AG04450 (cell line): ENCODE measurements at regions not wholly inside any gene's neighbourhood (a gene's known extent, or its start where the extent isn't known, plus 50 kb on each side); places are given as distances from the start of the nearest gene placed in this dataset.

Experiments used
- CTCF ChIA-PET: fragments of 300-600, 350-600 bp; formaldehyde crosslinking; extraction: SDS; loops from one replicate; lab custom pipeline; 2022; ENCODE audit warnings: antibody characterized with exemption, inconsistent platforms; lab: Charles Lee
- POLR2A ChIA-PET: fragments of 350-600 bp; formaldehyde crosslinking; extraction: SDS; loops from one replicate; lab custom pipeline; 2021; ENCODE audit warnings: antibody characterized with exemption, inconsistent platforms; lab: Yijun Ruan, JAX
- DNase-seq: peaks from one replicate; pipeline ENCODE4 v3.0.0-alpha.2; 2011; ENCODE audit warnings: low read depth, low spot score
- H3K27ac ChIP-seq: one replicate; pipeline ENCODE4 v1.5.1; 2012; ENCODE audit warnings: low read depth, low read length, control low read depth
- H3K27me3 ChIP-seq: one replicate; pipeline ENCODE4 v1.6.0; 2012; ENCODE audit warnings: low read length; ENCODE audit not compliant: control insufficient read depth, insufficient read depth
- H3K4me3 ChIP-seq: 2 replicates; pipeline ENCODE4 v1.5.1; 2011; ENCODE audit warnings: mild to moderate bottlenecking, low read depth, low read length, control low read depth
- H3K9me3 ChIP-seq: 2 replicates; pipeline ENCODE4 v1.5.1; 2012; ENCODE audit warnings: low read length; ENCODE audit not compliant: control insufficient read depth, insufficient read depth
- CTCF ChIP-seq: IDR thresholded peaks from 2 replicates; pipeline ENCODE4 v1.5.1; 2011; ENCODE audit warnings: low read depth, low read length, control low read depth, inconsistent platforms

DNA sequence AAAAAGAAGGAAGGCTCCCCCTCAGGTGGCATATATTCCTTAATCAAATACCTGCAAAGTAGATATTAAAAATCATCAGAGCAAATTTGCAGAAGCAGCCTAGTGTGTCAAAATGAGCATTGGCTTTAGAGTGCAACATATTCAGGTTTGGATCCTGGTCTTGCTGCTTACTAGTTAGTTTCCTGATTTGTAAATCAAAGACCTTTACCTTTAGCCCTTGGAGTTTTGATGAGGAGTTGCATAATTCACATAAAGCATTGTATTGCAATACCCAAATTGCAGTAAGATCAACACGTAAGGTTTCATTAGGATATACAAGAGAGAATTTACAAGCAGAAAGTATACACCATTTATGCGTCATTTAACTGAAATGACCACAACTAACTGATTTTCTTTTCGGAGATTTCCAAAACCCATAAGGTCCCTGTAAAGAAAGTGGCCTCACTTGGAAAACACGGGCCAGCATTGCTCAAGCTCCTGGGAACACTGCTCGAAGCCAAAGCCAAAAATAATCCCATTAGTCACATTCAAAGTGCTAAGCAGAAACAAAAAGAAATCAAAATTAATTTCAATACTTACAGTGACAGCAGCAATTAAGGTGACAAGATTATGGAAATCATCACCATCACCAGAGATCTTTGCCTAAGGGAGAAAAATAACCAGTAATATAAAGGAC, 415.9 kb upstream of the ERCC4 start:
- peaks cover 3% of the 10 kb centered on the region; the same call in 1 of the 2 replicates for H3K9me3 ChIP-seq
- no peak for DNase-seq
- no peaks in the 10 kb centered on the region for H3K27me3 ChIP-seq
- no peak overlapping the region for H3K27ac ChIP-seq
- ChIA-PET POLR2A (no interaction called here), CTCF (no interaction called here)
- H3K4me3 ChIP-seq, result no peak overlapping the region
- TF ChIP-seq CTCF, result no peak

- H3K27ac ChIP-seq, result no peak overlapping the region
- H3K4me3 ChIP-seq, result no peak overlapping the region
- no peaks in the 10 kb centered on the region for H3K27me3 ChIP-seq
- ChIA-PET POLR2A (no interaction called here), CTCF (no interaction called here)
- H3K9me3 ChIP-seq, result no peaks in the 10 kb centered on the region; the same call in 1 of the 2 replicates
- DNase-seq, result no peak
- no peak for TF ChIP-seq CTCF
Observed at GRCh38 chr16:13507530-13507929, 412.4 kb upstream of the ERCC4 start.

DNA sequence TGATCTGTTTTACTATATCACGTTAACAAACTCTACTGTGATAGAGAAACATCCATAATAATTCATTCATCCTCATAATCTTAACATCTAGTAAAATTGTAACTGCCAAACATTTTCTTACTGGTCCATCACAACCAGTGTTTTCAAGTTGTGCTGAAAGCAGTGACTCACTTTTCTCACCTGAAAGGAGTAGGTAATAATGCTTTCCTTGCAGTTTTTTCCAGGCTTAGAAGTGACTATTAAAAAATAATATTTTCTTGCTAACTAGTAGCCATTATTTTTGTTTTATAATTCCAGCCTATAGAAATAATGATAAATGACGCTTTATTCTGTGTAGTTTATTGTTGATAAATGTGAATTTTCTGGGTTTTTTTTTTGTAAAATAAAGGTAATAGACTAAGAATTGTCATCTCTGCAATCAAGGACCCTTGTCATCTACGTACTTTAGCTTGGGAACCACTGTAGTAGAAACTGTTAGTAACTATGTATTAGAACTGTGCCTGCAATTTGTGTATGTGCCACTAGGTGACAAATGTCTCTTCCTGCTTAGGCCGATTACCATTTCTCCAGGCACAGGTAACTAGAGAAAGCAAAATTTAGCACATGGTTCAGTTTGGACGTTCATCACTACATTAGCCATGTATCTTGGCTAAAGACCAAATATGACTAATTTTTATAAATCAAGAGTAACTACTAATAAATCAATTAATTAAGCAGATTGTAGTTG, 409.4 kb upstream of the ERCC4 start:
- no peak for TF ChIP-seq CTCF

GRCh38 chr16:13517841-13518240, 402.1 kb upstream of the ERCC4 start:
- Histone ChIP-seq H3K4me3 (no peak overlapping the region), H3K27ac (no peak overlapping the region), H3K9me3 (peaks cover 21% of the 10 kb centered on the region), H3K27me3 (no peaks in the 10 kb centered on the region)
- TF ChIP-seq CTCF, result no peak
- DNase-seq, result no peak
- ChIA-PET CTCF (no interaction called here), POLR2A (no interaction called here)

More for the DNA sequence above, 409.4 kb upstream of the ERCC4 start:
- ChIA-PET CTCF (no interaction called here), POLR2A (no interaction called here)
- no peak for DNase-seq
- peaks cover 3% of the 10 kb centered on the region; the same call in 1 of the 2 replicates for H3K9me3 ChIP-seq
- H3K27me3 ChIP-seq, result no peaks in the 10 kb centered on the region
- no peak overlapping the region for H3K27ac ChIP-seq
- H3K4me3 ChIP-seq, result no peak overlapping the region

GRCh38 chr16:13519871-13520270, 400.1 kb upstream of the ERCC4 start:
- H3K27me3 ChIP-seq, result no peaks in the 10 kb centered on the region
- CTCF ChIA-PET, result no interaction called here
- H3K27ac ChIP-seq, result no peak overlapping the region
- no peak for TF ChIP-seq CTCF
- peaks cover 26% of the 10 kb centered on the region for H3K9me3 ChIP-seq
- no peak for DNase-seq
- H3K4me3 ChIP-seq, result no peak overlapping the region
- POLR2A ChIA-PET, result no interaction called here
